Activated CD8-positive, alpha-beta T cell treated with anti-CD3 and anti-CD28 coated beads for 36 hours (primary cell): ENCODE measurements at regions not wholly inside any gene's neighbourhood (a gene's known extent, or its start where the extent isn't known, plus 50 kb on each side); places are given as distances from the start of the nearest gene placed in this dataset.
"Not testable (repeated sequence)": the region's sequence is repeated elsewhere in the genome, so short reads cannot be mapped to it uniquely, and the experiment has no call there.

ENCODE experiments used
- ATAC-seq: fragments of 200-7000 bp; cut with Tn5 transposase; one replicate; pipeline ENCODE4 v1.10.0; 2021; ENCODE audit warnings: mild to moderate bottlenecking, moderate library complexity
- CTCF ChIA-PET: fragments of 350-600 bp; sonication (Branson Sonifier 250); formaldehyde crosslinking; loops from one replicate; lab custom pipeline; 2021; ENCODE audit warnings: antibody characterized with exemption; lab: Charles Lee
- POLR2A ChIA-PET: fragments of 350-600 bp; sonication (Branson Sonifier 250); formaldehyde crosslinking; loops from one replicate; lab custom pipeline; 2021; ENCODE audit warnings: antibody characterized with exemption; lab: Charles Lee
- DNase-seq: peaks from one replicate; pipeline ENCODE4 v3.0.0-alpha.2; 2020
- H3K27ac Mint-ChIP-seq: one replicate; pipeline ENCODE4 v1.8.0; 2021; ENCODE audit warnings: mild to moderate bottlenecking, mixed read lengths
- H3K27me3 Mint-ChIP-seq: one replicate; pipeline ENCODE4 v1.8.0; 2021; ENCODE audit warnings: mixed read lengths
- H3K36me3 Mint-ChIP-seq: one replicate; pipeline ENCODE4 v1.8.0; 2021; ENCODE audit warnings: low read depth, mixed read lengths
- H3K4me1 Mint-ChIP-seq: one replicate; pipeline ENCODE4 v1.8.0; 2021; ENCODE audit warnings: low read depth, mixed read lengths
- H3K4me3 Mint-ChIP-seq: one replicate; pipeline ENCODE4 v1.8.0; 2021; ENCODE audit warnings: mild to moderate bottlenecking, moderate library complexity, mixed read lengths
- H3K9me3 Mint-ChIP-seq: one replicate; pipeline ENCODE4 v1.8.0; 2021; ENCODE audit warnings: mixed read lengths
- intact Hi-C: fragments of 100-400 bp; cut with micrococcal nuclease; formaldehyde crosslinking; loops from one replicate; pipeline ENCODE4 v1.10.0; 2022
- TF ChIP-seq, protein P1 (sequence below): fragments of 200-600 bp; IDR thresholded peaks from one replicate; pipeline ENCODE4 v1.8.0; 2022; ENCODE audit warnings: antibody characterized with exemption, mild to moderate bottlenecking

DNA sequence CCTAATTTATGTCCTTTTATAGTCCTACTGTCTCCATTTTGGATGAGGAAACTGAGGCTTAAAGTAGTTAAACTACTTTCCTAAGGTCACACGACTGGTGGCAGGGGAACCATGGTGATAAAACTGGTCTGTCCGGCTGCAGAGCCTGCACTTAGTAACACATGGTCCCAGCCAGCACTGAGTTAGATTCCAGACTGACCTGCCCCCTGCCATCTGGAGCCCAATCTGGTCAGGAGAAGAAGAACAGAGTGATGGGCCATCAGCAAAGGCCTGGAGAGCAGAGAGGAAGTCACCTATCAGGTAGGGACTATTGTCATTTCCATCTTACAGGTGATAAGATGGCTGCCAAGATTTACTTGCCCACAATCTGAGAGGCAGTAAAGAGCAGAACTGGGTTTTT lies 86.6 kb upstream of the SLC25A48 start:
- TF ChIP-seq, protein P1, sequence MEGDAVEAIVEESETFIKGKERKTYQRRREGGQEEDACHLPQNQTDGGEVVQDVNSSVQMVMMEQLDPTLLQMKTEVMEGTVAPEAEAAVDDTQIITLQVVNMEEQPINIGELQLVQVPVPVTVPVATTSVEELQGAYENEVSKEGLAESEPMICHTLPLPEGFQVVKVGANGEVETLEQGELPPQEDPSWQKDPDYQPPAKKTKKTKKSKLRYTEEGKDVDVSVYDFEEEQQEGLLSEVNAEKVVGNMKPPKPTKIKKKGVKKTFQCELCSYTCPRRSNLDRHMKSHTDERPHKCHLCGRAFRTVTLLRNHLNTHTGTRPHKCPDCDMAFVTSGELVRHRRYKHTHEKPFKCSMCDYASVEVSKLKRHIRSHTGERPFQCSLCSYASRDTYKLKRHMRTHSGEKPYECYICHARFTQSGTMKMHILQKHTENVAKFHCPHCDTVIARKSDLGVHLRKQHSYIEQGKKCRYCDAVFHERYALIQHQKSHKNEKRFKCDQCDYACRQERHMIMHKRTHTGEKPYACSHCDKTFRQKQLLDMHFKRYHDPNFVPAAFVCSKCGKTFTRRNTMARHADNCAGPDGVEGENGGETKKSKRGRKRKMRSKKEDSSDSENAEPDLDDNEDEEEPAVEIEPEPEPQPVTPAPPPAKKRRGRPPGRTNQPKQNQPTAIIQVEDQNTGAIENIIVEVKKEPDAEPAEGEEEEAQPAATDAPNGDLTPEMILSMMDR = no peak
- DNase-seq = no peak
- ATAC-seq = no peak
- no peaks in the 10 kb centered on the region for H3K36me3 Mint-ChIP-seq
- H3K4me3 Mint-ChIP-seq = no peak overlapping the region
- no peak overlapping the region for H3K27ac Mint-ChIP-seq
- POLR2A ChIA-PET = no interaction called here
- CTCF ChIA-PET = no interaction called here
- peaks cover 6% of the 10 kb centered on the region for H3K27me3 Mint-ChIP-seq
- peaks cover 3% of the 10 kb centered on the region for H3K9me3 Mint-ChIP-seq
- no peaks in the 10 kb centered on the region for H3K4me1 Mint-ChIP-seq
- intact Hi-C loops = no loop called here

DNA sequence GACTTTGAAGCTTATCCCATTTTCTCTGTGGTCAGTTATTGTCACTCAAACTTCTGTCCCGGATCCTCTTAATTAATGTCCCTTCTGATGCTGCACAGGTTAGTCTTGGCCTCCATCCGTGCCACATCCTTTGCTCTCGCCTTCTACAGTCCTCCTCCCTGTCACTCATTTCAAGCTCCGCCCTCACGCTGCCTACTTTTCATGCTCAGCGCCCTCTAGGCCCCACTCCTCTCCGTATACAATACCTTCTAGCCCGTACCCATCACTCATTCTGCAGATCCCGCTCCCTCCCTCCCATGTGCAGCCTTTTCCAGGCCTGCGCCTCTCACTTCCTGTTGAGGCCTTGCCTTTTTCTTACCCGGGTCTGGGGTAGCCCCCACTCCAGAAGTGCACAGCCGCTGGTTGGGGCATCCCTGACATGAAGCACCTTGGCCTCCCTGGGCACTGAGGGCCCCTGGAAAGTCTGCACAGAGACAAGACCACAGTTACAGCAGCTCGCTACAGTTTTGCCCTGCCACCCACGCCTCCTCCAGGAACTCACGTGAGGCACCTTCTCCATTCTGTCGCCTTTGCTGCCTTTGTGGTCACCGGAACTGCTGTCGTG lies 88.5 kb upstream of the SLC25A48 start:
- no peaks in the 10 kb centered on the region for H3K36me3 Mint-ChIP-seq
- no peak overlapping the region for H3K27ac Mint-ChIP-seq
- H3K4me1 Mint-ChIP-seq = no peaks in the 10 kb centered on the region
- peaks cover 6% of the 10 kb centered on the region for H3K27me3 Mint-ChIP-seq
- CTCF ChIA-PET = no interaction called here
- H3K9me3 Mint-ChIP-seq = peaks cover 3% of the 10 kb centered on the region
- TF ChIP-seq, protein P1 = no peak
- intact Hi-C loops = no loop called here
- POLR2A ChIA-PET = no interaction called here
- no peak for DNase-seq
- no peak for ATAC-seq
- H3K4me3 Mint-ChIP-seq = no peak overlapping the region

DNA sequence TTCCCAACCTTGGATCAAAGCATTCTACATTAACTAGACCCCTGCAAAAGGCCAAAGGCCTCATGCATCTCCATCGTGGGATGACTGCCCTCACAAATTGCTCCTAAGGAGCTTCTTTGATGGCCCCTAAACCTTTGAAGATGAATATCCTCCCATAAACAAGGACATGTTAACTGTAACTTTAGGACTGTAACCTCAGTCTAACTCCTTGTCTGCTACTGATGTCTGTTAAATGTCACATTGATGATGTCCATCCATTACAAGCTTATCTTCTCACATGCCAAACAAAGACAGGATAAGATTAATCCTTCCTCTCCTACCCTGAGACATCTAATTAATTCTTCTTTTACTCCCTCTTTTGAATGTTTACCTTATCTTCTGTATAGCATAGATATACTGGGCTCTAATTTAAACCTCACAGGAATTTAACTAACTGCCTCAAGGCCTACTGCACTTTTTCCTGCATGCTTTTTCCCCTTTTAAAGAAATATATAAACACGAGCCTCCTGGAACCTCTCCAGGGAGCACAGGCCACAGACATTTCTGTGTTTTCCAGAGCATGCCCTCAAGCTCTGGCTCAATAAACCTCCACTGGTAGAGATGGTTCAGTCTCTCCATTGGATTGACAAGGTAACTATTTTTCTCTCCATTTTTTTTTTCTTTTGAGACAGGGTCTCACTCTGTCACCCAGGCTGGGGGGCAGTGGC lies 90.6 kb upstream of the SLC25A48 start:
- H3K27me3 Mint-ChIP-seq = peaks cover 6% of the 10 kb centered on the region
- TF ChIP-seq, protein P1 = no peak

DNA sequence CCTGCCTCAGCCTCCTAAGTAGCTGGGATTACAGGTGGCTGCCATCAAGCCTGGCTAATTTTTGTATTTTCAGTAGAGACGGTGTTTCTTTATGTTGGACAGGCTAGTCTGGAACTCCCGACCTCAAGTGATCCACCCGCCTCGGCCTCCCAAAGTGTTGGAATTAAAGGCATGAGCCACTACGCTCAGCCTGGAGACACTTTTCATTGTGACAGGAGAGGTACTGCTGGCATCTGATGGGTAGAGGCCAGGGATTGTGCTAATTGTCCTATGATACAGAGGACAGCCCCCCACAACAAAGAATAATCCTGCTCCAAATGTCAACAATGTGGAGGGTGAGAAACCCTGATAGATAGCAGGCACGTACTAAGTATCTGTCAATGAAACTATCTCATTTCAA lies 91.3 kb upstream of the SLC25A48 start:
- Mint-ChIP-seq H3K9me3 (peaks cover 3% of the 10 kb centered on the region), H3K4me3 (no peak overlapping the region), H3K27ac (no peak overlapping the region), H3K27me3 (peaks cover 6% of the 10 kb centered on the region), H3K4me1 (no peaks in the 10 kb centered on the region), H3K36me3 (no peaks in the 10 kb centered on the region)
- ChIA-PET POLR2A (no interaction called here), CTCF (no interaction called here)
- TF ChIP-seq, protein P1 = no peak
- intact Hi-C loops = no loop called here
- DNase-seq (no peak), ATAC-seq (no peak)

More for the DNA sequence above, 90.6 kb upstream of the SLC25A48 start:
- ChIA-PET POLR2A (no interaction called here), CTCF (no interaction called here)
- Mint-ChIP-seq H3K36me3 (no peaks in the 10 kb centered on the region), H3K27ac (no peak overlapping the region), H3K4me1 (no peaks in the 10 kb centered on the region), H3K4me3 (no peak overlapping the region), H3K9me3 (peaks cover 3% of the 10 kb centered on the region)
- ATAC-seq (no peak), DNase-seq (no peak)
- intact Hi-C loops = no loop called here

DNA sequence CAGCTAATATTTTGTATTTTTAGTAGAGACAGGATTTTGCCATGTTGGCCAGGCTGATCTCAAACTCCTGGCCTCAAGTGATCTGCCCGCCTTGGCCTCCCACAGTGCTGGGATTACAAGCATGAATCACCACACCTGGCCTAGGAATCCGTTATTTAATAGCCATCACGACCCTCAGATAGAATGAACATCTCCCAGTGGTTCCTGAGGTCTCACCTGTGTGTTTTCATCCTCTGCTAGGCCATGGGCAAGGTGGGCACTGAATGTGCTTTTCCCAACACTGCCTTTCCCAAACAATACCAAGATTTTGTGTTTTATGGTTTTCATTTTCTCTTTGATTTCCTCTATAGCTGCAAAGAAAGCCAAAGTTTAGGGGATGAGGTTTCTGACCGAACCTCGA lies 92.2 kb upstream of the SLC25A48 start:
- H3K4me1 Mint-ChIP-seq, CTCF ChIA-PET, DNase-seq, H3K27ac Mint-ChIP-seq, ATAC-seq, H3K36me3 Mint-ChIP-seq, H3K4me3 Mint-ChIP-seq, H3K27me3 Mint-ChIP-seq, H3K9me3 Mint-ChIP-seq, intact Hi-C loops, POLR2A ChIA-PET: not testable (repeated sequence)
